ENCODE measurements at regions not wholly inside any gene's neighbourhood (a gene's known extent, or its start where the extent isn't known, plus 50 kb on each side); places are given as distances from the start of the nearest gene placed in this dataset.

GRCh38 chr16:54787045-54787444, 143.6 kb upstream of the IRX5 start:
- H3K27me3 ChIP-seq (replicated peaks; ENCODE audit: insufficient read depth) = 0 out of 2 replicates have a peak, but pooled peaks cover 3% of the 10 kb centered on the region
- no peak for DNase-seq
- 13 to 20% methylated on average over 1 of the region's 1 CpG for WGBS, 2 experiments (ENCODE audit: low coverage in 1 of 2, low lambda C conversion rate in 2 of 2, missing lambda C conversion rate in 2 of 2)
- in situ Hi-C loops (cut with MboI) = no loop called here
- no peaks in the 10 kb centered on the region for H4K20me1 ChIP-seq (ENCODE audit: insufficient read depth)
- H3K4me1 ChIP-seq (ENCODE audit: insufficient read depth) = no peaks in the 10 kb centered on the region
- no peak overlapping the region for H3K9ac ChIP-seq
- no peaks in the 10 kb centered on the region for H3K36me3 ChIP-seq (ENCODE audit: low read depth)
- TF ChIP-seq EZH2phosphoT487 (IDR thresholded peaks at IDR 0.05; ENCODE audit: insufficient read depth, low read depth) = no peak
- TF ChIP-seq EZH2 (IDR thresholded peaks at IDR 0.05; ENCODE audit: insufficient read depth, poor library complexity, severe bottlenecking) = no peak
- H3K4me2 ChIP-seq (ENCODE audit: unreplicated experiment) = no peak overlapping the region
- H3K4me3 ChIP-seq = no peak overlapping the region
- H3K9me3 ChIP-seq (ENCODE audit: low read depth) = no peaks in the 10 kb centered on the region
- H3K27ac ChIP-seq = no peak overlapping the region
- no peaks in the 10 kb centered on the region for H3F3A ChIP-seq (ENCODE audit: insufficient read depth)
- H2AFZ ChIP-seq = no peak overlapping the region
- H3K9me2 ChIP-seq (ENCODE audit: insufficient read depth) = no peaks in the 10 kb centered on the region
- no peaks in the 10 kb centered on the region for H3K79me2 ChIP-seq (ENCODE audit: insufficient read depth)

- no peak for DNase-seq
- 80 to 93% methylated on average over 2 of the region's 2 CpGs for WGBS, 2 experiments (ENCODE audit: low coverage in 1 of 2, low lambda C conversion rate in 2 of 2, missing lambda C conversion rate in 2 of 2)
- TF ChIP-seq EZH2phosphoT487 (IDR thresholded peaks at IDR 0.05; ENCODE audit: insufficient read depth, low read depth) = no peak
- TF ChIP-seq EZH2 (IDR thresholded peaks at IDR 0.05; ENCODE audit: insufficient read depth, poor library complexity, severe bottlenecking) = no peak
Observed at GRCh38 chr16:54783980-54784379, 146.7 kb upstream of the IRX5 start.

GRCh38 chr16:54783226-54783625, 147.4 kb upstream of the IRX5 start:
- TF ChIP-seq EZH2 (IDR thresholded peaks at IDR 0.05; ENCODE audit: insufficient read depth, poor library complexity, severe bottlenecking) (no peak), EZH2phosphoT487 (IDR thresholded peaks at IDR 0.05; ENCODE audit: insufficient read depth, low read depth) (no peak)
- in situ Hi-C loops (cut with MboI) = no loop called here
- H3K27ac ChIP-seq = no peak overlapping the region

More at GRCh38 chr16:54783980-54784379, 146.7 kb upstream of the IRX5 start:
- no peaks in the 10 kb centered on the region for H3K79me2 ChIP-seq (ENCODE audit: insufficient read depth)
- H3K9me2 ChIP-seq (ENCODE audit: insufficient read depth) = no peaks in the 10 kb centered on the region
- no peak overlapping the region for H3K27ac ChIP-seq
- H3K4me1 ChIP-seq (ENCODE audit: insufficient read depth) = no peaks in the 10 kb centered on the region
- no peak overlapping the region for H3K4me2 ChIP-seq (ENCODE audit: unreplicated experiment)
- in situ Hi-C loops (cut with MboI) = no loop called here
- no peaks in the 10 kb centered on the region for H3K9me3 ChIP-seq (ENCODE audit: low read depth)
- H3K36me3 ChIP-seq (ENCODE audit: low read depth) = no peaks in the 10 kb centered on the region
- H3K9ac ChIP-seq = no peak overlapping the region
- H4K20me1 ChIP-seq (ENCODE audit: insufficient read depth) = no peaks in the 10 kb centered on the region
- H3F3A ChIP-seq (ENCODE audit: insufficient read depth) = no peaks in the 10 kb centered on the region
- peaks cover 8% of the 10 kb centered on the region for H3K27me3 ChIP-seq (replicated peaks; ENCODE audit: insufficient read depth)
- no peak overlapping the region for H3K4me3 ChIP-seq
- no peak overlapping the region for H2AFZ ChIP-seq

DNA sequence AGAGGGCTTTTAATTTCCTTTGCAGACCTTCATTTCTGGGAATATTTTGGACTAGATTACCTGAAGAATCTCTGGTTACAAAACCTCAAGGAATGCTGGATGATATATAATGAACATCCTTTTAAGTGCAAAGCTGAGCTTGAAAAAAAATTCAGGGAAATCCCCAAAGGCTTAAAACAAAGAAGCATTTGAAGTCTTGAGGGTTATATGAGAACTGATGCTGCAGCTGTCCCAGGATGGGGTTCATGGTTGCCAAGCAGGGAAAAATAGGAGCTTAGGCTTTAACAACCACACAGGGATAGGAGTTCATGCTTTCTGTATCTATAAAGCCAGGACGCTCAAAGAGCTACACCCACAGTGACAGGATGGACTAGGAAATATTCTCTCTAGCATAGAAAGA, 150.4 kb upstream of the IRX5 start:
- Histone ChIP-seq H4K20me1 (ENCODE audit: insufficient read depth) (no peaks in the 10 kb centered on the region), H2AFZ (no peak overlapping the region), H3K79me2 (ENCODE audit: insufficient read depth) (no peaks in the 10 kb centered on the region), H3F3A (ENCODE audit: insufficient read depth) (no peaks in the 10 kb centered on the region), H3K9me2 (ENCODE audit: insufficient read depth) (no peaks in the 10 kb centered on the region), H3K4me3 (no peak overlapping the region), H3K4me1 (ENCODE audit: insufficient read depth) (no peaks in the 10 kb centered on the region), H3K36me3 (ENCODE audit: low read depth) (no peaks in the 10 kb centered on the region), H3K9ac (no peak overlapping the region), H3K9me3 (ENCODE audit: low read depth) (no peaks in the 10 kb centered on the region), H3K4me2 (ENCODE audit: unreplicated experiment) (no peak overlapping the region), H3K27ac (no peak overlapping the region), H3K27me3 (replicated peaks; ENCODE audit: insufficient read depth) (peaks cover 5% of the 10 kb centered on the region)
- no peak for DNase-seq
- in situ Hi-C loops (cut with MboI) = no loop called here
- WGBS, 2 experiments (ENCODE audit: low coverage in 1 of 2, low lambda C conversion rate in 2 of 2, missing lambda C conversion rate in 2 of 2) = 26 to 42% methylated on average over 1 of the region's 1 CpG
- no peak for TF ChIP-seq EZH2phosphoT487 (IDR thresholded peaks at IDR 0.05; ENCODE audit: insufficient read depth, low read depth)
- TF ChIP-seq EZH2 (IDR thresholded peaks at IDR 0.05; ENCODE audit: insufficient read depth, poor library complexity, severe bottlenecking) = no peak

More at GRCh38 chr16:54783226-54783625, 147.4 kb upstream of the IRX5 start:
- 49 to 57% methylated on average over 3 of the region's 3 CpGs for WGBS, 2 experiments (ENCODE audit: low coverage in 1 of 2, low lambda C conversion rate in 2 of 2, missing lambda C conversion rate in 2 of 2)
- peaks cover 8% of the 10 kb centered on the region for H3K27me3 ChIP-seq (replicated peaks; ENCODE audit: insufficient read depth)
- H3K4me1 ChIP-seq (ENCODE audit: insufficient read depth) = no peaks in the 10 kb centered on the region
- no peaks in the 10 kb centered on the region for H3K9me2 ChIP-seq (ENCODE audit: insufficient read depth)
- no peaks in the 10 kb centered on the region for H3K79me2 ChIP-seq (ENCODE audit: insufficient read depth)
- no peaks in the 10 kb centered on the region for H3K36me3 ChIP-seq (ENCODE audit: low read depth)
- H3K9me3 ChIP-seq (ENCODE audit: low read depth) = no peaks in the 10 kb centered on the region
- H3K4me2 ChIP-seq (ENCODE audit: unreplicated experiment) = no peak overlapping the region
- H3K4me3 ChIP-seq = no peak overlapping the region
- no peak overlapping the region for H3K9ac ChIP-seq
- H2AFZ ChIP-seq = no peak overlapping the region
- no peaks in the 10 kb centered on the region for H3F3A ChIP-seq (ENCODE audit: insufficient read depth)
- H4K20me1 ChIP-seq (ENCODE audit: insufficient read depth) = no peaks in the 10 kb centered on the region
- no peak for DNase-seq

DNA sequence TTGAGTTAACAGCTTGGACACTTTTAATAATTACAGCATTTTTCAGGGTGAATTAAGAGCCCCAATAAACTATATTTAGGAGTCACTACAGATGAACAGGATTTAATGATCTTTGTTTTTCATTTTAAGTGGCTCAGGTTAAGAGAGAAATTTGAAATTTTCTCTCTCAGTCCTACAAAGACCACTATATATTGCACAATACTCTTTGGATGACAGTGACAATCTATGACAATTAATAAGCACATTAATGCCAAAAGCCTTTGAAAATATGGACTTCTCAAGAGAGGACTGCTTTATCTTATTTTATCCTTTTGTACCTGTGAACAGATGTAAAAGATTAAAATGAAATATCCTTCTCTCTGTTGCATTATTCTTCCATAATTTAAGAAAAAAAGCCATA, 151.1 kb upstream of the IRX5 start:
- no peaks in the 10 kb centered on the region for H3F3A ChIP-seq (ENCODE audit: insufficient read depth)
- no peak overlapping the region for H3K27ac ChIP-seq
- H3K27me3 ChIP-seq (replicated peaks; ENCODE audit: insufficient read depth) = peaks cover 5% of the 10 kb centered on the region
- H3K4me2 ChIP-seq (ENCODE audit: unreplicated experiment) = no peak overlapping the region
- no peaks in the 10 kb centered on the region for H3K9me3 ChIP-seq (ENCODE audit: low read depth)
- in situ Hi-C loops (cut with MboI) = no loop called here
- no peak overlapping the region for H3K9ac ChIP-seq
- no peak for DNase-seq
- no peak overlapping the region for H3K4me3 ChIP-seq
- H3K79me2 ChIP-seq (ENCODE audit: insufficient read depth) = no peaks in the 10 kb centered on the region
- TF ChIP-seq EZH2phosphoT487 (IDR thresholded peaks at IDR 0.05; ENCODE audit: insufficient read depth, low read depth) (no peak), EZH2 (IDR thresholded peaks at IDR 0.05; ENCODE audit: insufficient read depth, poor library complexity, severe bottlenecking) (no peak)
- no peaks in the 10 kb centered on the region for H3K4me1 ChIP-seq (ENCODE audit: insufficient read depth)
- H3K9me2 ChIP-seq (ENCODE audit: insufficient read depth) = no peaks in the 10 kb centered on the region
- H2AFZ ChIP-seq = no peak overlapping the region
- H4K20me1 ChIP-seq (ENCODE audit: insufficient read depth) = no peaks in the 10 kb centered on the region
- no peaks in the 10 kb centered on the region for H3K36me3 ChIP-seq (ENCODE audit: low read depth)

Data from GM23248 (cell line).